ENCODE measurements at regions not wholly inside any gene's neighbourhood (a gene's known extent, or its start where the extent isn't known, plus 50 kb on each side); places are given as distances from the start of the nearest gene placed in this dataset.

DNA sequence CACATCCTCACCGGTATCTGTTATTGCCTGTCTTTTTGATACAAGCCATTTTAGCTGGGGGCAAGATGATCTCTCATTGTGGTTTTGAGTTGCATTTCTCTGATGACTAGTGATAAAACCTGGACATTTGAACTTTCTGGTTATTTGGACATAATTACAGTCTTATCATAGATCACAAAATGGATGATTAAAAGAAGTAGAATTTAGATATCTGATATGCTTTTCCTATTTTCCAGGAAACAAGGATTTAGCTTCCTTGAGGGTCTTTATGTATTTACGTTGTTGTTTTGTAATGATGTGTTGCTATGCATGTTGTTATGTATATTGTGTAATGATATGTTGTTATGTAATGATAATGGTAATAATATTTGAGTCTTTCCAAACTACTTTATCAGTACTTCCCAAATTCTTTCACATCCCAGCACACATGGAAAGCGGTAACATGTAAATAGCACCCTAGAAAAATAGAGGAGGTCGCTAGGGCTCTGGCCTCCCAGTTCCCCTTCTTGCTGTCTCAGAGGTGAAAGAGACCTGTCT is 53.8 kb downstream of the GJD2 start:
- no peak overlapping the region for H3K27ac ChIP-seq (ENCODE audit: low read depth, low read length, poor library complexity, severe bottlenecking)
- no TSS peak for BruUV-seq (replicated peaks)
- H3K4me1 ChIP-seq (ENCODE audit: insufficient read depth, low read length, poor library complexity, severe bottlenecking) = no peaks in the 10 kb centered on the region
- no peak overlapping the region for H3K4me2 ChIP-seq (ENCODE audit: low read length)
- H2AFZ ChIP-seq (ENCODE audit: low read length) = no peak overlapping the region
- no peaks in the 10 kb centered on the region for H3K79me2 ChIP-seq (ENCODE audit: insufficient read depth, low read depth, low read length)
- H4K20me1 ChIP-seq (ENCODE audit: insufficient read depth, low read length) = no peaks in the 10 kb centered on the region
- TF ChIP-seq, protein P1, sequence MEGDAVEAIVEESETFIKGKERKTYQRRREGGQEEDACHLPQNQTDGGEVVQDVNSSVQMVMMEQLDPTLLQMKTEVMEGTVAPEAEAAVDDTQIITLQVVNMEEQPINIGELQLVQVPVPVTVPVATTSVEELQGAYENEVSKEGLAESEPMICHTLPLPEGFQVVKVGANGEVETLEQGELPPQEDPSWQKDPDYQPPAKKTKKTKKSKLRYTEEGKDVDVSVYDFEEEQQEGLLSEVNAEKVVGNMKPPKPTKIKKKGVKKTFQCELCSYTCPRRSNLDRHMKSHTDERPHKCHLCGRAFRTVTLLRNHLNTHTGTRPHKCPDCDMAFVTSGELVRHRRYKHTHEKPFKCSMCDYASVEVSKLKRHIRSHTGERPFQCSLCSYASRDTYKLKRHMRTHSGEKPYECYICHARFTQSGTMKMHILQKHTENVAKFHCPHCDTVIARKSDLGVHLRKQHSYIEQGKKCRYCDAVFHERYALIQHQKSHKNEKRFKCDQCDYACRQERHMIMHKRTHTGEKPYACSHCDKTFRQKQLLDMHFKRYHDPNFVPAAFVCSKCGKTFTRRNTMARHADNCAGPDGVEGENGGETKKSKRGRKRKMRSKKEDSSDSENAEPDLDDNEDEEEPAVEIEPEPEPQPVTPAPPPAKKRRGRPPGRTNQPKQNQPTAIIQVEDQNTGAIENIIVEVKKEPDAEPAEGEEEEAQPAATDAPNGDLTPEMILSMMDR (conservative IDR thresholded peaks at IDR 0.05; ENCODE audit: low read length) = no peak
- H3K9me3 ChIP-seq (ENCODE audit: low read length) = no peaks in the 10 kb centered on the region
- H3K9me2 ChIP-seq (ENCODE audit: insufficient read depth, low read length) = no peaks in the 10 kb centered on the region
- no peaks in the 10 kb centered on the region for H3K36me3 ChIP-seq (ENCODE audit: insufficient read depth, low read length)
- intact Hi-C loops (cut with micrococcal nuclease; ENCODE audit: unreplicated experiment) = no loop called here
- H3K4me3 ChIP-seq (ENCODE audit: low read depth, low read length, poor library complexity, severe bottlenecking) = no peak overlapping the region
- DNase-seq (ENCODE audit: low spot score) = no peak
- POLR2A ChIA-PET = interaction anchor here (0.6 kb wide), 1 partner anchor 23 kb away, joined by 3 read pairs; no protein-coding TSS in a partner anchor
- CTCF ChIA-PET (ENCODE audit: unreplicated experiment) = no interaction called here

DNA sequence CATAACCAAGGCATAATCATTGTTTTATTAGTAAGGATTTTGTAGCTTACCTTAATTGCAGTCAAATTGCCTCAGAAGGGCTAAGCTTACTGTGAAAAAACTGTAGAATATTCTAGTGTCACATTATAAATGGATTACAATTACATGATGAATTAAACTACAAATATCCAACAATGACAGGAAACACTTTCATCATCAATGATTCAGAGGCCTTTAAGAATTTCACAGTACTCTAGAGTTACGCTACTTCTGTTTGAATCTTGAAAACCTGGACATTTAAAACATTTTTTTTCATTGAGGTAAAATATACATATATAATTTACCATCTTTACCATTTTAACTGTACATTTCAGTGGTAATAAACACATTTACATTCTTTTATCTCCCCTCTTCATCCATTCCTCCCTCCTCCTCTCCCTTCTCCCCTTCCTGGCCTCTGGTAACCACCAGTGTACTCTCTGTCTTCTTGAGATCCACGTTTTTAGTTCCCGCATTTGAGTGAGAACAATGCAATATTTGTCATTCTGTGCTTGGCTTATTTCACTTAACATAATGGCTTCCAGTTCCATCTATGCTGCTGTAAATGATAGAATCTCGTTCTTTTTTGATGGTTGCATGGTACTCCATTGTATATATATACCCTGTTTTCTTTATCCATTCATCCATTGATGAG is 54.7 kb downstream of the GJD2 start:
- intact Hi-C loops (cut with micrococcal nuclease; ENCODE audit: unreplicated experiment) = no loop called here
- ChIA-PET CTCF (ENCODE audit: unreplicated experiment) (no interaction called here), POLR2A (no interaction called here)
- Histone ChIP-seq H3K4me3 (ENCODE audit: low read depth, low read length, poor library complexity, severe bottlenecking) (no peak overlapping the region), H3K9me3 (ENCODE audit: low read length) (no peaks in the 10 kb centered on the region), H3K27ac (ENCODE audit: low read depth, low read length, poor library complexity, severe bottlenecking) (no peak overlapping the region), H3K79me2 (ENCODE audit: insufficient read depth, low read depth, low read length) (no peaks in the 10 kb centered on the region), H4K20me1 (ENCODE audit: insufficient read depth, low read length) (no peaks in the 10 kb centered on the region), H3K4me1 (ENCODE audit: insufficient read depth, low read length, poor library complexity, severe bottlenecking) (no peaks in the 10 kb centered on the region), H3K36me3 (ENCODE audit: insufficient read depth, low read length) (no peaks in the 10 kb centered on the region), H2AFZ (ENCODE audit: low read length) (no peak overlapping the region), H3K9me2 (ENCODE audit: insufficient read depth, low read length) (no peaks in the 10 kb centered on the region), H3K4me2 (ENCODE audit: low read length) (no peak overlapping the region)
- no TSS peak for BruUV-seq (replicated peaks)
- TF ChIP-seq EZH2phosphoT487 (IDR thresholded peaks at IDR 0.05; ENCODE audit: borderline replicate concordance, low read depth, low read length) = no peak
- TF ChIP-seq, protein P1 (conservative IDR thresholded peaks at IDR 0.05; ENCODE audit: low read length) = no peak
- no peak for DNase-seq (ENCODE audit: low spot score)

DNA sequence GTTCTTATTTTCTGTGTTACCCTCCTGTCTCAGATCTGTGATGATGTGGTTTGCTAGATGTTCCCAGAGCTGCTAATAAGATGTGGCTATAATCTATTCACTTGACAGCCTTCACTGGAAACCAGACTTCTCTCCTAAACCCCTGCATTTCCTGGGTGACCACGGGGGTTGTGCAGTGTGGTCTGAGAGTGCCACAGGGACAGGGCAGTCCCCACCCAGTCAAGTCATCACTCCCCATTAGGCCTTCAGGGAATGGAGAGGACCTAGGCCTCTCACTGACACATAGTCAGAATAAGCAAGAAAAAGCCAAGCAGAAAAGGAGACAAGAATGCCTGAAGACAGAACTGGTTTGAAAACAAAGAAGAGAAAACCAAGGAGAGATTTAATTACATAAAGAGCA is 58.3 kb downstream of the GJD2 start:
- DNase-seq (ENCODE audit: low spot score) = no peak
- BruUV-seq (replicated peaks) = no TSS peak
- no peak overlapping the region for H2AFZ ChIP-seq (ENCODE audit: low read length)
- no peaks in the 10 kb centered on the region for H3K4me1 ChIP-seq (ENCODE audit: insufficient read depth, low read length, poor library complexity, severe bottlenecking)
- no peaks in the 10 kb centered on the region for H3K9me3 ChIP-seq (ENCODE audit: low read length)
- H4K20me1 ChIP-seq (ENCODE audit: insufficient read depth, low read length) = no peaks in the 10 kb centered on the region
- intact Hi-C loops (cut with micrococcal nuclease; ENCODE audit: unreplicated experiment) = no loop called here
- POLR2A ChIA-PET = no interaction called here
- CTCF ChIA-PET (ENCODE audit: unreplicated experiment) = no interaction called here
- H3K27ac ChIP-seq (ENCODE audit: low read depth, low read length, poor library complexity, severe bottlenecking) = no peak overlapping the region
- no peak overlapping the region for H3K4me2 ChIP-seq (ENCODE audit: low read length)
- H3K79me2 ChIP-seq (ENCODE audit: insufficient read depth, low read depth, low read length) = no peaks in the 10 kb centered on the region
- H3K36me3 ChIP-seq (ENCODE audit: insufficient read depth, low read length) = no peaks in the 10 kb centered on the region
- no peak overlapping the region for H3K4me3 ChIP-seq (ENCODE audit: low read depth, low read length, poor library complexity, severe bottlenecking)
- H3K9me2 ChIP-seq (ENCODE audit: insufficient read depth, low read length) = no peaks in the 10 kb centered on the region
- TF ChIP-seq EZH2phosphoT487 (IDR thresholded peaks at IDR 0.05; ENCODE audit: borderline replicate concordance, low read depth, low read length) = no peak
- TF ChIP-seq, protein P1 (conservative IDR thresholded peaks at IDR 0.05; ENCODE audit: low read length) = no peak

Measured in OCI-LY7 (cell line).